ENCODE measurements at regions not wholly inside any gene's neighbourhood (a gene's known extent, or its start where the extent isn't known, plus 50 kb on each side); places are given as distances from the start of the nearest gene placed in this dataset.
"Not testable (repeated sequence)": the region's sequence is repeated elsewhere in the genome, so short reads cannot be mapped to it uniquely, and the experiment has no call there.

- no peak for DNase-seq (ENCODE audit: low read depth in 2 of 2)
- H3K4me3 ChIP-seq (replicated peaks in 1 of 2; ENCODE audit: low read depth in 2 of 2, low read length in 2 of 2) = no peak overlapping the region
- TF ChIP-seq CTCF (IDR thresholded peaks at IDR 0.05; ENCODE audit: low read depth, low read length) = no peak
These were observed 465.7 kb downstream of the DTWD2 start for GRCh38 chr5:118522626-118523025.

GRCh38 chr5:118520771-118521415 is 467.5 kb downstream of the DTWD2 start:
- DNase-seq (ENCODE audit: low read depth in 2 of 2) = no peak
- no peak for TF ChIP-seq CTCF (IDR thresholded peaks at IDR 0.05; ENCODE audit: low read depth, low read length)
- no peak overlapping the region for H3K4me3 ChIP-seq (replicated peaks in 1 of 2; ENCODE audit: low read depth in 2 of 2, low read length in 2 of 2)

GRCh38 chr5:118519466-118519865 is 468.9 kb downstream of the DTWD2 start:
- no peak overlapping the region for H3K4me3 ChIP-seq (replicated peaks in 1 of 2; ENCODE audit: low read depth in 2 of 2, low read length in 2 of 2)
- no peak for TF ChIP-seq CTCF (IDR thresholded peaks at IDR 0.05; ENCODE audit: low read depth, low read length)

GRCh38 chr5:118518720-118519119 is 469.6 kb downstream of the DTWD2 start:
- no peak for DNase-seq (ENCODE audit: low read depth in 2 of 2)
- H3K4me3 ChIP-seq (replicated peaks in 1 of 2; ENCODE audit: low read depth in 2 of 2, low read length in 2 of 2) = no peak overlapping the region
- TF ChIP-seq CTCF (IDR thresholded peaks at IDR 0.05; ENCODE audit: low read depth, low read length) = no peak

More at GRCh38 chr5:118519466-118519865, 468.9 kb downstream of the DTWD2 start:
- DNase-seq (ENCODE audit: low read depth in 2 of 2) = no peak

- no peak overlapping the region for H3K4me3 ChIP-seq (replicated peaks in 1 of 2; ENCODE audit: low read depth in 2 of 2, low read length in 2 of 2)
- DNase-seq (ENCODE audit: low read depth in 2 of 2) = no peak
- no peak for TF ChIP-seq CTCF (IDR thresholded peaks at IDR 0.05; ENCODE audit: low read depth, low read length)
These were observed 476.5 kb downstream of the DTWD2 start for GRCh38 chr5:118511846-118512245.

GRCh38 chr5:118506217-118506852 is 482.0 kb downstream of the DTWD2 start:
- no peak for TF ChIP-seq CTCF (IDR thresholded peaks at IDR 0.05; ENCODE audit: low read depth, low read length)
- no peak for DNase-seq (ENCODE audit: low read depth in 2 of 2)
- H3K4me3 ChIP-seq (replicated peaks in 1 of 2; ENCODE audit: low read depth in 2 of 2, low read length in 2 of 2) = no peak overlapping the region

- not testable (repeated sequence) for H3K4me3 ChIP-seq (replicated peaks in 1 of 2; ENCODE audit: low read depth in 2 of 2, low read length in 2 of 2); DNase-seq (ENCODE audit: low read depth in 2 of 2)
These were observed 486.1 kb downstream of the DTWD2 start for GRCh38 chr5:118502232-118502631.
